IMR-90 (cell line): ENCODE measurements at regions not wholly inside any gene's neighbourhood (a gene's known extent, or its start where the extent isn't known, plus 50 kb on each side); places are given as distances from the start of the nearest gene placed in this dataset.

ENCODE experiments used
- ATAC-seq: fragments of 200-7000 bp; cut with Tn5 transposase; 2 replicates; pipeline ENCODE4 v1.9.1; 2020; ENCODE audit warnings: low read depth, mild to moderate bottlenecking, moderate library complexity
- BruUV-seq: library from RNA; stranded (reverse); fragments of 400-500 nt; replicated peaks from 2 replicates; lab custom pipeline; 2021; lab: Mats Ljungman, UMichigan
- CTCF ChIA-PET: fragments of 300-600 bp; formaldehyde crosslinking; extraction: SDS; loops from one replicate; lab custom pipeline; 2021; ENCODE audit warnings: antibody characterized with exemption; lab: Yijun Ruan, JAX
- POLR2A ChIA-PET: fragments of 300-600 bp; sonication (Branson Sonifier 250); formaldehyde crosslinking; loops from one replicate; lab custom pipeline; 2022; ENCODE audit warnings: antibody characterized with exemption; ENCODE audit not compliant: unreplicated experiment; lab: Charles Lee
- DNase-seq: peaks from one replicate; pipeline ENCODE4 v3.0.0; 2013
- H2AFZ ChIP-seq: replicated peaks from 2 replicates; pipeline ENCODE3; 2013; ENCODE audit warnings: low read length, mild to moderate bottlenecking; ENCODE audit not compliant: poor library complexity
- H2AK5ac ChIP-seq: 2 replicates; pipeline ENCODE4 v1.6.1; 2013; ENCODE audit warnings: low read depth, low read length, inconsistent platforms
- H2AK9ac ChIP-seq: replicated peaks from 2 replicates; pipeline ENCODE3; 2013; ENCODE audit warnings: mild to moderate bottlenecking, low read depth, low read length, moderate library complexity; ENCODE audit not compliant: poor library complexity
- H2BK120ac ChIP-seq: 2 replicates; pipeline ENCODE4 v1.6.1; 2013; ENCODE audit warnings: low read depth, low read length, inconsistent platforms
- H2BK15ac ChIP-seq: 3 replicates; pipeline ENCODE4 v1.6.1; 2013; ENCODE audit warnings: low read depth, low read length, inconsistent platforms
- H2BK20ac ChIP-seq: 2 replicates; pipeline ENCODE4 v1.6.1; 2013; ENCODE audit warnings: low read depth, mild to moderate bottlenecking, inconsistent platforms, low read length, moderate library complexity
- H2BK5ac ChIP-seq: 2 replicates; pipeline ENCODE4 v1.6.1; 2013; ENCODE audit warnings: mild to moderate bottlenecking, low read depth, low read length, inconsistent platforms; ENCODE audit not compliant: poor library complexity, severe bottlenecking
- H3K14ac ChIP-seq: replicated peaks from 2 replicates; pipeline ENCODE4 v1.6.1; 2013; ENCODE audit warnings: low read depth, low read length, inconsistent platforms
- H3K18ac ChIP-seq: 2 replicates; pipeline ENCODE4 v1.6.1; 2013; ENCODE audit warnings: low read depth, low read length, control low read depth
- H3K23ac ChIP-seq: 2 replicates; pipeline ENCODE4 v1.6.1; 2013; ENCODE audit warnings: low read depth, low read length, inconsistent platforms
- H3K27ac ChIP-seq: 2 replicates; pipeline ENCODE4 v1.5.1; 2013; ENCODE audit warnings: mild to moderate bottlenecking, control low read depth, low read length; ENCODE audit not compliant: insufficient read depth
- H3K27me3 ChIP-seq: 2 replicates; pipeline ENCODE4 v1.6.1; 2013; ENCODE audit warnings: low read length; ENCODE audit not compliant: control insufficient read depth, insufficient read depth
- H3K36me3 ChIP-seq: 2 replicates; pipeline ENCODE4 v1.6.1; 2013; ENCODE audit warnings: low read length, mixed read lengths; ENCODE audit not compliant: control insufficient read depth, insufficient read depth
- H3K4ac ChIP-seq: 2 replicates; pipeline ENCODE4 v1.6.1; 2013; ENCODE audit warnings: low read depth, low read length, inconsistent platforms
- H3K4me1 ChIP-seq: 2 replicates; pipeline ENCODE4 v1.6.1; 2013; ENCODE audit warnings: low read length, mixed read lengths; ENCODE audit not compliant: control insufficient read depth, insufficient read depth
- H3K4me2 ChIP-seq: 2 replicates; pipeline ENCODE4 v1.6.1; 2013; ENCODE audit warnings: low read depth, mild to moderate bottlenecking, control low read depth, low read length, moderate library complexity
- H3K4me3 ChIP-seq: 2 replicates; pipeline ENCODE4 v1.5.1; 2013; ENCODE audit warnings: low read depth, mild to moderate bottlenecking, control low read depth, low read length, moderate library complexity; ENCODE audit not compliant: insufficient read depth
- H3K56ac ChIP-seq: 2 replicates; pipeline ENCODE4 v1.6.1; 2013; ENCODE audit warnings: low read length, inconsistent platforms; ENCODE audit not compliant: insufficient read depth; ENCODE audit errors: extremely low read depth
- H3K79me1 ChIP-seq, 2 experiments: 2 replicates each; pipeline ENCODE4 v1.6.1; 2013; ENCODE audit warnings: low read length in 2 of 2, inconsistent platforms in 1 of 2, low read depth in 1 of 2
- H3K9ac ChIP-seq: 2 replicates; pipeline ENCODE4 v1.6.1; 2013; ENCODE audit warnings: low read depth, low read length, control low read depth
- H3K9me1 ChIP-seq: 2 replicates; pipeline ENCODE4 v1.6.1; 2013; ENCODE audit warnings: low read length, inconsistent platforms; ENCODE audit not compliant: insufficient read depth
- H3K9me3 ChIP-seq: 2 replicates; pipeline ENCODE4 v1.6.1; 2013; ENCODE audit warnings: low read length; ENCODE audit not compliant: control insufficient read depth, insufficient read depth
- H4K20me1 ChIP-seq: 2 replicates; pipeline ENCODE4 v1.6.1; 2013; ENCODE audit warnings: low read length, inconsistent platforms; ENCODE audit not compliant: insufficient read depth
- H4K5ac ChIP-seq: 2 replicates; pipeline ENCODE4 v1.6.1; 2013; ENCODE audit warnings: mild to moderate bottlenecking, low read depth, low read length, control low read depth
- H4K8ac ChIP-seq, 2 experiments: 2 replicates each; pipeline ENCODE4 v1.6.1; 2013; ENCODE audit warnings: low read depth in 2 of 2, low read length in 2 of 2, control low read depth in 1 of 2, inconsistent platforms in 1 of 2
- H4K91ac ChIP-seq: 2 replicates; pipeline ENCODE4 v1.6.1; 2013; ENCODE audit warnings: low read depth, low read length, inconsistent platforms; ENCODE audit not compliant: insufficient read depth
- BHLHE40 ChIP-seq: fragments of 150-350 bp; IDR thresholded peaks from 2 replicates; pipeline ENCODE4 v1.6.1; 2016; ENCODE audit warnings: mild to moderate bottlenecking, low read depth, low read length
- CHD1 ChIP-seq: IDR thresholded peaks from 2 replicates; pipeline ENCODE4 v1.6.1; 2012; ENCODE audit warnings: low read depth, low read length, improper control_type of control experiment
- RCOR1 ChIP-seq: IDR thresholded peaks from 2 replicates; pipeline ENCODE4 v1.6.1; 2012; ENCODE audit warnings: mild to moderate bottlenecking, low read length, improper control_type of control experiment; ENCODE audit not compliant: insufficient replicate concordance
- SMC3 ChIP-seq: fragments of 150-350 bp; IDR thresholded peaks from 2 replicates; pipeline ENCODE4 v1.6.1; 2016; ENCODE audit warnings: low read depth, mild to moderate bottlenecking, antibody characterized with exemption, low read length, moderate library complexity
- USF2 ChIP-seq: fragments of 150-350 bp; IDR thresholded peaks from 2 replicates; pipeline ENCODE4 v1.6.1; 2017; ENCODE audit warnings: mild to moderate bottlenecking, antibody characterized with exemption, low read length, low read depth
- WGBS, 2 experiments: methylation state at CpG; one replicate each; pipeline versions ENCODE4 v1.1.5 to v1.1.7; 2013; ENCODE audit warnings: missing lambda C conversion rate in 2 of 2; ENCODE audit not compliant: insufficient read length in 1 of 2; ENCODE audit errors: extremely low coverage in 2 of 2; 5-methylcytosine and 5-hydroxymethylcytosine counted together
- dilution Hi-C: fragments of 300-500 bp; cut with HindIII; formaldehyde crosslinking; loops from one replicate; pipeline ENCODE4 v1.14.3; 2018; ENCODE audit warnings: low sequenced_read_pairs; ENCODE audit not compliant: unreplicated experiment
- in situ Hi-C: fragments of 300-500 bp; cut with MboI; formaldehyde crosslinking; loops from 3 replicates; pipeline ENCODE4 v1.14.3; 2019; ENCODE audit warnings: low sequenced_read_pairs, inconsistent platforms, mixed read lengths
- intact Hi-C: fragments of 100-400 bp; cut with micrococcal nuclease; formaldehyde crosslinking; loops from 2 replicates; pipeline ENCODE4 v1.10.0; 2022
- TF ChIP-seq, protein P1 (sequence below): conservative IDR thresholded peaks from 2 replicates; pipeline ENCODE4 v1.5.1; 2012; ENCODE audit warnings: mild to moderate bottlenecking, low read depth, low read length, improper control_type of control experiment
- TF ChIP-seq, protein P2 (sequence below): fragments of 150-350 bp; IDR thresholded peaks from 2 replicates; pipeline ENCODE4 v1.6.1; 2016; ENCODE audit warnings: low read depth, mild to moderate bottlenecking, low read length, moderate library complexity, borderline replicate concordance

GRCh38 chr10:4095166-4095917, 310.3 kb upstream of the KLF6 start:
- CTCF ChIA-PET: interaction anchor here (0.7 kb wide), 1 partner anchor 242 kb away, joined by 3 read pairs; no protein-coding TSS in a partner anchor
- no peak overlapping the region for H3K4ac ChIP-seq
- no peak overlapping the region for H2BK5ac ChIP-seq
- no peak overlapping the region for H3K23ac ChIP-seq
- dilution Hi-C loops: no loop called here
- ATAC-seq: no peak
- in situ Hi-C loops: no loop called here
- no peaks in the 10 kb centered on the region for H3K4me1 ChIP-seq
- no peak overlapping the region for H2AK9ac ChIP-seq
- H2AK5ac ChIP-seq: no peak overlapping the region
- H4K5ac ChIP-seq: no peak overlapping the region
- TF ChIP-seq RCOR1 (no peak), USF2 (no peak), CHD1 (no peak), BHLHE40 (no peak), SMC3 (no peak)
- TF ChIP-seq, protein P1, sequence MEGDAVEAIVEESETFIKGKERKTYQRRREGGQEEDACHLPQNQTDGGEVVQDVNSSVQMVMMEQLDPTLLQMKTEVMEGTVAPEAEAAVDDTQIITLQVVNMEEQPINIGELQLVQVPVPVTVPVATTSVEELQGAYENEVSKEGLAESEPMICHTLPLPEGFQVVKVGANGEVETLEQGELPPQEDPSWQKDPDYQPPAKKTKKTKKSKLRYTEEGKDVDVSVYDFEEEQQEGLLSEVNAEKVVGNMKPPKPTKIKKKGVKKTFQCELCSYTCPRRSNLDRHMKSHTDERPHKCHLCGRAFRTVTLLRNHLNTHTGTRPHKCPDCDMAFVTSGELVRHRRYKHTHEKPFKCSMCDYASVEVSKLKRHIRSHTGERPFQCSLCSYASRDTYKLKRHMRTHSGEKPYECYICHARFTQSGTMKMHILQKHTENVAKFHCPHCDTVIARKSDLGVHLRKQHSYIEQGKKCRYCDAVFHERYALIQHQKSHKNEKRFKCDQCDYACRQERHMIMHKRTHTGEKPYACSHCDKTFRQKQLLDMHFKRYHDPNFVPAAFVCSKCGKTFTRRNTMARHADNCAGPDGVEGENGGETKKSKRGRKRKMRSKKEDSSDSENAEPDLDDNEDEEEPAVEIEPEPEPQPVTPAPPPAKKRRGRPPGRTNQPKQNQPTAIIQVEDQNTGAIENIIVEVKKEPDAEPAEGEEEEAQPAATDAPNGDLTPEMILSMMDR: no peak
- TF ChIP-seq, protein P2, sequence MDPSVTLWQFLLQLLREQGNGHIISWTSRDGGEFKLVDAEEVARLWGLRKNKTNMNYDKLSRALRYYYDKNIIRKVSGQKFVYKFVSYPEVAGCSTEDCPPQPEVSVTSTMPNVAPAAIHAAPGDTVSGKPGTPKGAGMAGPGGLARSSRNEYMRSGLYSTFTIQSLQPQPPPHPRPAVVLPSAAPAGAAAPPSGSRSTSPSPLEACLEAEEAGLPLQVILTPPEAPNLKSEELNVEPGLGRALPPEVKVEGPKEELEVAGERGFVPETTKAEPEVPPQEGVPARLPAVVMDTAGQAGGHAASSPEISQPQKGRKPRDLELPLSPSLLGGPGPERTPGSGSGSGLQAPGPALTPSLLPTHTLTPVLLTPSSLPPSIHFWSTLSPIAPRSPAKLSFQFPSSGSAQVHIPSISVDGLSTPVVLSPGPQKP: no peak
- H4K91ac ChIP-seq: no peak overlapping the region
- DNase-seq: no peak
- no peaks in the 10 kb centered on the region for H4K20me1 ChIP-seq
- no TSS peak for BruUV-seq
- H3K4me2 ChIP-seq: no peak overlapping the region
- no peak overlapping the region for H2AFZ ChIP-seq
- no peak overlapping the region for H3K27ac ChIP-seq
- H3K9me1 ChIP-seq: peaks cover 2% of the 10 kb centered on the region; the same call in 1 of the 2 replicates
- H3K79me1 ChIP-seq: no peaks in the 10 kb centered on the region
- no peak overlapping the region for H3K18ac ChIP-seq
- no peak overlapping the region for H4K8ac ChIP-seq
- no peaks in the 10 kb centered on the region for H3K9me3 ChIP-seq
- H2BK120ac ChIP-seq: no peak overlapping the region
- intact Hi-C loops: no loop called here
- no peaks in the 10 kb centered on the region for H3K36me3 ChIP-seq
- H3K14ac ChIP-seq: no peak overlapping the region
- POLR2A ChIA-PET: no interaction called here
- no peak overlapping the region for H2BK20ac ChIP-seq
- no peak overlapping the region for H3K4me3 ChIP-seq
- H3K56ac ChIP-seq: no peak overlapping the region
- H3K27me3 ChIP-seq: no peaks in the 10 kb centered on the region
- whole genome bisulfite sequencing, 2 experiments: 100% methylated on average over 1 of the region's 6 CpGs; no CpG with 5 or more reads in 1 of the 2 experiments
- H2BK15ac ChIP-seq: no peak overlapping the region
- no peak overlapping the region for H3K9ac ChIP-seq
